Activated CD8-positive, alpha-beta memory T cell treated with anti-CD3 and anti-CD28 coated beads for 4 hours (primary cell): ENCODE measurements at regions not wholly inside any gene's neighbourhood (a gene's known extent, or its start where the extent isn't known, plus 50 kb on each side); places are given as distances from the start of the nearest gene placed in this dataset.

Source experiments
- DNase-seq, 2 donors: peaks; one replicate each; pipeline ENCODE4 v3.0.0-alpha.2; 2020; ENCODE audit warnings: low read depth in 2 of 2

DNA sequence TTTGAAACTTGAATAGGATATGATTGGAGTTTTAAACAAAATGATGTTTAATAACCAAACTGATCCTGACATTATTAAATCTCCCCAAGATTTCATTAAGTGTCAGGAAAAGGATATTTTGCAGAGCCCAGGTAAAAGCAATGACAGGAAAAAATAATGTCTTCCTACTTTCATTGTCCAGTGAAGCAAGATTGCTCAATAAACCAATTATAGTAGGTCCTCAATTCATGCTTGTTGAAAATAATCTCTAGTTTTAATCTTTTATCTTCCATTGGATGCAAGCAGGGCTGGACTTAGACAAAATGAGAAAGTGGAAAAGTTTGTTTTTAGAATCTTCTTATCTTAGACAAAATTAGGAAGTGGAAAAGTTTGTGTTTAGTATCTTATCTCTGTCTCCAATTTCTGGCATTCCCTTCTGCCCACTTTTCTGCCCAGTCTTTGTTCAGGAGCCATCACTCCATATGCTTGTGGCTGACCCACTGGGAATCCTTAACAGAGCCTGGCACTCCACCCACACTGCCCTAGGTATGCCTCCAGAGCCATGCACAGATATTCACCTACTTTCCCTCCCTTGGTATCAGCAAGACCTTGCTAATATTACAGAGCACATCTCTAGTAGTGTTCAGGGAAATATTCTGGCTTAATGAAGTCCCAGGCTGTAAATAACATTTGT, 57.0 kb upstream of the CARMIL1 start:
- no peak for DNase-seq

DNA sequence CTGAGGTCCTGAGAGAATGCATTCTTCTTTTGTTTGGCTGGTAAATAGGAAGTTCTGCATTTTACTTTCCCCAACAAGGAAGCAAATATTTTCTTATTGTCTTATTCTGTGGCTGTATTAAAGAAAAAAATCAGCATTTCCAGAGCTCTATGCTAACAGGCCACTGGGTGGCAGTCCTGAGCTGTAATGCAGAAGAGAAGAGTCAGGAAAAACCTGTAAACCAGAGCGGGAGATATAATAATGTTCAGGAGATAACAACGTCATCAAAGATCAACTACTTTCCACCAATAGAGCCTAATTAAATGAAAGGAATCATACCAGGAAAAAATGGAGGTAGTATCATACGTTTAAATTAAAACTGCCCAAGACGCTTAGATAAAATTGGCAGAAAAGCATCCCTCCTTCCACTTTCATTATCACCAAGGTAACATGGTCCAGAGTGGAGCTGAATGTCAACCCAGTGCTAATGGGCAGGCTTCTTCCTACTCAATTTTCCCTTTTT, 55.6 kb upstream of the CARMIL1 start:
- DNase-seq = peak; percentile 18 to 33

DNA sequence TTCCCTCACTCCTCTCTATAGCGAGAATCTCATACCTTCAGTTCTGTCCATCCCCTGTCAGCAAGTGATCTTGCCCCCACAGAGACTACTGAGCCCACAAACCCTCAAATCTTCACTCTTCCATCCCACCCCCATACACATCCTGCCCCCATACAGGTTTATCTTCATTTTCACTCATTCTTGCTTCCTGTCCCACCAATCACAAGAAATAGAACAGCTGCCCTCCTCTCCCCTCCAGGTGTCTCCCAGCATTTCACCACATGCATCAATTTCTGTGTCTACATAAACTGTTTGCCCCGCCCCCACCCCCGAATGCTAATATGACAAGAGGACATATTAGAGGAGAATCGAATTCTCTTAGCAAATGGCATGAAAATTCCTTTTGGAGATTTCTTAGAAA, 54.9 kb upstream of the CARMIL1 start:
- DNase-seq = no peak

DNA sequence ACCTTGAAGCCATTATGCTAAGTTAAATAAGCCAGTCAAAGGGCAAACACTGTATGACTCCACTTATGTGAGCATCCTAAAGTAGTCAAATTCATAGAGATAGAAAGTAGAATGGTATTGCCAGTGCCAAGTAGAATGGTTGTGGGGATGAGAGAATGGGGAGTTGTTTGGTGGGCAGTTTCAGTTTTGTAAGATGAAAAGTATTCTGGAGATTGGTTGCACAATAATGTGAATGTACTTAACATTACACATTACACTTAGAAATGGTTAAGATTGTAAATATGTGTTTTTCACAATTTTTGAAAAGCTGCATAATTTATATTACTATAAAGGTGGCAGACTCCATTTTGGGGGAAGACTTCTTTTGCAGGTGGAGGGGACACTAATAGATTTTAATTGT, 51.3 kb upstream of the CARMIL1 start:
- no peak for DNase-seq
